Activated naive CD8-positive, alpha-beta T cell (primary cell): ENCODE measurements at regions not wholly inside any gene's neighbourhood (a gene's known extent, or its start where the extent isn't known, plus 50 kb on each side); places are given as distances from the start of the nearest gene placed in this dataset.

Source experiments
- H3K27ac Mint-ChIP-seq: one replicate; pipeline ENCODE4 v1.8.0; 2021; ENCODE audit warnings: mixed read lengths
- H3K27me3 Mint-ChIP-seq: one replicate; pipeline ENCODE4 v1.8.0; 2021; ENCODE audit warnings: mixed read lengths
- H3K36me3 Mint-ChIP-seq: one replicate; pipeline ENCODE4 v1.8.0; 2021; ENCODE audit warnings: mixed read lengths
- H3K4me1 Mint-ChIP-seq: one replicate; pipeline ENCODE4 v1.8.0; 2021; ENCODE audit warnings: low read depth, mixed read lengths
- H3K4me3 Mint-ChIP-seq: one replicate; pipeline ENCODE4 v1.8.0; 2021; ENCODE audit warnings: mild to moderate bottlenecking, mixed read lengths
- H3K9me3 Mint-ChIP-seq: one replicate; pipeline ENCODE4 v1.8.0; 2021; ENCODE audit warnings: low read depth, mixed read lengths

DNA sequence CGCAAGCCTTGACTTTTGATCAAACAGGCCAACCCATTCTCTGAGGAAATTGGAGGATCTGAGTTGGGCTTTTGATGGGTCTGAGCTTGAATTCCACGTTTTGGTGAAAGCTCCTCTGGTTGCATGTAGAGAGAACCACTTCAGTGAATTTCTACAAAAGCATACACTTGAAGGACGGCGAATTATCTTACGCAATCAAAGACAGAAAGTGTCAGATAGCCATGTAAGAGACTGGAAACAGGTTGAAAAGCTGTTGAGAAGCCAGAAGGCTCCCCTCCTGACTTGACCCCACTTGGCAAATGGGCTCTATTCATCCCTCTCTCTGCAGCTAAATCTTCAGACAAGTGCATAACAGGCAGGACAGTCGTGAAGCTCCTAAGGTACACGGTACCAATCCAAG, 809.1 kb downstream of the BCL11B start:
- Mint-ChIP-seq H3K36me3 (peaks cover 3% of the 10 kb centered on the region), H3K4me3 (no peak overlapping the region), H3K27ac (no peak overlapping the region), H3K9me3 (peaks cover 6% of the 10 kb centered on the region), H3K4me1 (peaks cover 2% of the 10 kb centered on the region), H3K27me3 (no peaks in the 10 kb centered on the region)

- H3K4me1 Mint-ChIP-seq: peaks cover 2% of the 10 kb centered on the region
- no peaks in the 10 kb centered on the region for H3K27me3 Mint-ChIP-seq
- no peak overlapping the region for H3K27ac Mint-ChIP-seq
- H3K36me3 Mint-ChIP-seq: peaks cover 4% of the 10 kb centered on the region
- no peaks in the 10 kb centered on the region for H3K9me3 Mint-ChIP-seq
- no peak overlapping the region for H3K4me3 Mint-ChIP-seq
Measured at GRCh38 chr14:98466807-98467206, 805.2 kb downstream of the BCL11B start.

GRCh38 chr14:98470663-98471062, 801.3 kb downstream of the BCL11B start:
- Mint-ChIP-seq H3K27me3 (no peaks in the 10 kb centered on the region), H3K27ac (no peak overlapping the region), H3K4me3 (no peak overlapping the region), H3K4me1 (no peaks in the 10 kb centered on the region), H3K9me3 (no peaks in the 10 kb centered on the region), H3K36me3 (peaks cover 2% of the 10 kb centered on the region)

DNA sequence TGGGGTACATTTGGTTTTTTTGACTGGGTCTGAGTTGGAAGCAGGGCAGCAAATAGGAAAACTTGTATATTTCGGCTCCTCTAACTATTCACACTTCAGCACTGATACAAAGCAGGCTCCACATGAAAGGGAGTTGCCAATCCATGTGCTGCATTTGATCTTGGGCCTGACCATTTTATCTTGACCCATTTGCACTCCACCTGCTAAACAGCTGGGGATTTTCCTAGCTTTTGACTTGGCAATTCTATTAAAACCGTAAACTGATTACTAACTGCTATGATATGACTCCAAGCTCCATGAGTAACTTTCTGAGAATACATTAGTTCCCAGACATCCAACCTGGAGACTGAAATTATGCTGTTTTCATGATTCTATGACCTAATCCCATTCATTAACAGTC, 797.1 kb downstream of the BCL11B start:
- Mint-ChIP-seq H3K4me3 (no peak overlapping the region), H3K9me3 (peaks cover 4% of the 10 kb centered on the region), H3K36me3 (no peaks in the 10 kb centered on the region), H3K27me3 (no peaks in the 10 kb centered on the region), H3K27ac (no peak overlapping the region), H3K4me1 (no peaks in the 10 kb centered on the region)

DNA sequence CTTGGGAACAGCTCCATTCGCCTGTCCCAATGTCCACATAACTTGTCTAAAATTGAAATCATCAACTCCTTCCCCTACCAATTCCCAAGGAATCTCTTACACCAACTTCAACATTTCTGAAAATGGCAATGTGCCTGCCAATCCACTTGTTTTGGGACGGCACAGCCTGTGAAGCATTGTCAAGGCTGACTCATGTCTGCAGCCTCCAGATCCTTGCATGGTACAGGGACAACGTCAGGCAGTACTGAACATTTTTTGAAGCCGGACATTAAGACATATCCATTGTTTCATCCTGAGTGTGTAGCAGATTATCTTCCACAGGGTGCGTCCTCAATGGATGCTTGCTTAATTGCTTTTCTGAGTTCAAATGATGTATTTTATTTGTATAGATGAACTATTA, 794.1 kb downstream of the BCL11B start:
- H3K27me3 Mint-ChIP-seq: no peaks in the 10 kb centered on the region
- H3K9me3 Mint-ChIP-seq: peaks cover 8% of the 10 kb centered on the region
- no peak overlapping the region for H3K27ac Mint-ChIP-seq
- no peaks in the 10 kb centered on the region for H3K4me1 Mint-ChIP-seq
- H3K36me3 Mint-ChIP-seq: no peaks in the 10 kb centered on the region
- no peak overlapping the region for H3K4me3 Mint-ChIP-seq

GRCh38 chr14:98489115-98489514, 782.9 kb downstream of the BCL11B start:
- H3K9me3 Mint-ChIP-seq: peaks cover 12% of the 10 kb centered on the region
- peaks cover 4% of the 10 kb centered on the region for H3K4me1 Mint-ChIP-seq
- H3K36me3 Mint-ChIP-seq: peaks cover 7% of the 10 kb centered on the region
- no peaks in the 10 kb centered on the region for H3K27me3 Mint-ChIP-seq
- H3K27ac Mint-ChIP-seq: no peak overlapping the region
- no peak overlapping the region for H3K4me3 Mint-ChIP-seq

- H3K9me3 Mint-ChIP-seq: no peaks in the 10 kb centered on the region
- H3K4me3 Mint-ChIP-seq: no peak overlapping the region
- no peaks in the 10 kb centered on the region for H3K36me3 Mint-ChIP-seq
- no peak overlapping the region for H3K27ac Mint-ChIP-seq
- H3K27me3 Mint-ChIP-seq: no peaks in the 10 kb centered on the region
- peaks cover 8% of the 10 kb centered on the region for H3K4me1 Mint-ChIP-seq
Measured at GRCh38 chr14:98494582-98494981, 777.4 kb downstream of the BCL11B start.

- Mint-ChIP-seq H3K27ac (no peak overlapping the region), H3K4me3 (no peak overlapping the region), H3K36me3 (peaks cover 2% of the 10 kb centered on the region), H3K27me3 (no peaks in the 10 kb centered on the region), H3K9me3 (no peaks in the 10 kb centered on the region), H3K4me1 (peaks cover 4% of the 10 kb centered on the region)
Measured at GRCh38 chr14:98498019-98498885, 773.7 kb downstream of the BCL11B start.

DNA sequence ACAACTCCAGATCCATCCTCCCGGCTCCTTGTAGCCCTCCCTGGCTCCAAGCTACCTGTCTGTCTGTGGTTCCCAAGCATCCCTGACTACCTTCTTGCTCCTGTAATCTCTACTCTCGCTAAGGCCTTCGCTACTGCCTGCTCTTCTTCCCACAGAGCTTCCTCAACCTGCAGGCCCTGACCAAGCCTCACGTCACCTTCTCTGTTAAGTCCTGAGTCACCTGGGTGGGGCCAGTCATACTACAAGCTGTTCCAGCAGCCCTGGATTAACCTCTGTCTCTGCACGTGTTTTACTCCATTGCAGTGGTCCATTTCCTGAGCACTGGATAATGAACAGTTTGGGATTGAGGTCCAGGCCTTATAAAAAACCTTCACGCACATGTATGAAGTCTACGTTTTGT, 770.7 kb downstream of the BCL11B start:
- Mint-ChIP-seq H3K9me3 (no peaks in the 10 kb centered on the region), H3K36me3 (peaks cover 2% of the 10 kb centered on the region), H3K27me3 (no peaks in the 10 kb centered on the region), H3K4me3 (no peak overlapping the region), H3K27ac (no peak overlapping the region), H3K4me1 (peaks cover 4% of the 10 kb centered on the region)

GRCh38 chr14:98501836-98502235, 770.2 kb downstream of the BCL11B start:
- H3K27ac Mint-ChIP-seq: no peak overlapping the region
- no peaks in the 10 kb centered on the region for H3K27me3 Mint-ChIP-seq
- H3K36me3 Mint-ChIP-seq: peaks cover 2% of the 10 kb centered on the region
- H3K9me3 Mint-ChIP-seq: no peaks in the 10 kb centered on the region
- no peak overlapping the region for H3K4me3 Mint-ChIP-seq
- H3K4me1 Mint-ChIP-seq: peaks cover 4% of the 10 kb centered on the region

- Mint-ChIP-seq H3K9me3 (no peaks in the 10 kb centered on the region), H3K4me3 (no peak overlapping the region), H3K27ac (no peak overlapping the region), H3K36me3 (peaks cover 2% of the 10 kb centered on the region), H3K27me3 (no peaks in the 10 kb centered on the region), H3K4me1 (peaks cover 4% of the 10 kb centered on the region)
Measured at GRCh38 chr14:98503086-98503815, 768.7 kb downstream of the BCL11B start.

GRCh38 chr14:98507264-98507663, 764.7 kb downstream of the BCL11B start:
- peaks cover 4% of the 10 kb centered on the region for H3K36me3 Mint-ChIP-seq
- H3K9me3 Mint-ChIP-seq: peaks cover 10% of the 10 kb centered on the region
- no peak overlapping the region for H3K27ac Mint-ChIP-seq
- peaks cover 13% of the 10 kb centered on the region for H3K4me1 Mint-ChIP-seq
- no peak overlapping the region for H3K4me3 Mint-ChIP-seq
- H3K27me3 Mint-ChIP-seq: no peaks in the 10 kb centered on the region

GRCh38 chr14:98510392-98510791, 761.6 kb downstream of the BCL11B start:
- H3K9me3 Mint-ChIP-seq: peaks cover 10% of the 10 kb centered on the region
- H3K27me3 Mint-ChIP-seq: no peaks in the 10 kb centered on the region
- peaks cover 35% of the 10 kb centered on the region for H3K4me1 Mint-ChIP-seq
- no peak overlapping the region for H3K27ac Mint-ChIP-seq
- H3K4me3 Mint-ChIP-seq: no peak overlapping the region
- H3K36me3 Mint-ChIP-seq: peaks cover 4% of the 10 kb centered on the region

- H3K4me3 Mint-ChIP-seq: peak overlapping the region; percentile 30
- peaks cover 10% of the 10 kb centered on the region for H3K9me3 Mint-ChIP-seq
- no peaks in the 10 kb centered on the region for H3K27me3 Mint-ChIP-seq
- H3K4me1 Mint-ChIP-seq: peaks cover 35% of the 10 kb centered on the region
- H3K27ac Mint-ChIP-seq: peak overlapping the region; percentile 56
- H3K36me3 Mint-ChIP-seq: peaks cover 4% of the 10 kb centered on the region
Measured at GRCh38 chr14:98512501-98513251, 759.3 kb downstream of the BCL11B start.

DNA sequence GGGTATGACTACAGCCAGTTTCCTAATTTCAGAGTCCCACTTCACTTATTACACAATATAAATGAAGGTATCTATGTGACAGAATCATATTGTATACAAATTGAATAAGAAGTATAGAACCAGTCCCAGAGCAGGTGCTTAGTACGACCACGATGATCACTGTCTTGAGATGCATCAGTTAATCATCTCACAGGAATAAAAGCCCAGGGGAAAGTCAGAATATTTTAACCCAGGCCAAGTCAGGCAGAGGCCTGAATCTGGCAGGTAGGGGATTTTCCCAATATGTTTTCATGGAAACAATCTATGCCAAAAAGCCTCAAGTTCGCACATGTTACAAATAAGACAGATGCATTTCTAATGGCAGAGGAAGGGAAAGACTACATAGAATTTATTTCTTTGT, 758.4 kb downstream of the BCL11B start:
- Mint-ChIP-seq H3K36me3 (peaks cover 4% of the 10 kb centered on the region), H3K27me3 (no peaks in the 10 kb centered on the region), H3K27ac (peak overlapping the region; percentile 11), H3K4me1 (peaks cover 35% of the 10 kb centered on the region), H3K4me3 (no peak overlapping the region), H3K9me3 (peaks cover 10% of the 10 kb centered on the region)
